Right forelimb (tissue), 1 donor: ENCODE measurements at regions not wholly inside any gene's neighbourhood (a gene's known extent, or its start where the extent isn't known, plus 50 kb on each side); places are given as distances from the start of the nearest gene placed in this dataset.

Experiments used
- DNase-seq: peaks from one replicate; pipeline ENCODE4 v3.0.0-alpha.2; 2018

GRCh38 chr2:30048636-30049175, 98.1 kb upstream of the YPEL5 start:
- no peak for DNase-seq

- DNase-seq = no peak
Observed at GRCh38 chr2:30055548-30055947, 91.3 kb upstream of the YPEL5 start.

GRCh38 chr2:30060562-30060961, 86.2 kb upstream of the YPEL5 start:
- DNase-seq = no peak

GRCh38 chr2:30068067-30068466, 78.7 kb upstream of the YPEL5 start:
- no peak for DNase-seq

- DNase-seq = peak; percentile 73
Observed at GRCh38 chr2:30072250-30072842, 74.5 kb upstream of the YPEL5 start.

GRCh38 chr2:30073523-30073922, 73.3 kb upstream of the YPEL5 start:
- DNase-seq = no peak

- no peak for DNase-seq
Observed at GRCh38 chr2:30074023-30074422, 72.8 kb upstream of the YPEL5 start.

- no peak for DNase-seq
Observed at GRCh38 chr2:30078521-30078920, 68.3 kb upstream of the YPEL5 start.

GRCh38 chr2:30084915-30085314, 61.9 kb upstream of the YPEL5 start:
- no peak for DNase-seq

GRCh38 chr2:30089171-30089570, 57.6 kb upstream of the YPEL5 start:
- no peak for DNase-seq

- DNase-seq = no peak
Observed at GRCh38 chr2:30095402-30095801, 51.4 kb upstream of the YPEL5 start.

- no peak for DNase-seq
Observed at GRCh38 chr2:30096451-30096850, 50.4 kb upstream of the YPEL5 start.
